Liver (tissue), 3 donors: ENCODE measurements at regions not wholly inside any gene's neighbourhood (a gene's known extent, or its start where the extent isn't known, plus 50 kb on each side); places are given as distances from the start of the nearest gene placed in this dataset.

Source experiments
- CTCF ChIP-seq: fragments of 150-350 bp; IDR thresholded peaks from 2 replicates; pipeline ENCODE4 v1.5.1; 2017; ENCODE audit warnings: improper control_type of control experiment, low read depth, low read length; ENCODE audit not compliant: missing input control
- JUND ChIP-seq, 2 donors: IDR thresholded peaks; 2 replicates each; pipeline ENCODE4 v1.6.1; 2016; ENCODE audit warnings: antibody characterized with exemption in 2 of 2
- MAX ChIP-seq: IDR thresholded peaks from 2 replicates; pipeline ENCODE4 v1.6.1; 2016; ENCODE audit warnings: antibody characterized with exemption
- RAD21 ChIP-seq, 2 donors: IDR thresholded peaks; 2 replicates each; pipeline ENCODE4 v1.6.1; 2016; ENCODE audit warnings: antibody characterized with exemption in 2 of 2, mild to moderate bottlenecking in 2 of 2
- REST ChIP-seq: IDR thresholded peaks from 2 replicates; pipeline ENCODE4 v1.6.1; 2016; ENCODE audit warnings: antibody characterized with exemption, mild to moderate bottlenecking
- SP1 ChIP-seq: IDR thresholded peaks from 2 replicates; pipeline ENCODE4 v1.6.1; 2018; ENCODE audit warnings: antibody characterized with exemption, mild to moderate bottlenecking
- TF ChIP-seq, protein P1 (sequence below): IDR thresholded peaks from 2 replicates; pipeline ENCODE4 v1.6.1; 2016; ENCODE audit warnings: antibody characterized with exemption
- donor health status: healthy.
- donor health status: healthy.

DNA sequence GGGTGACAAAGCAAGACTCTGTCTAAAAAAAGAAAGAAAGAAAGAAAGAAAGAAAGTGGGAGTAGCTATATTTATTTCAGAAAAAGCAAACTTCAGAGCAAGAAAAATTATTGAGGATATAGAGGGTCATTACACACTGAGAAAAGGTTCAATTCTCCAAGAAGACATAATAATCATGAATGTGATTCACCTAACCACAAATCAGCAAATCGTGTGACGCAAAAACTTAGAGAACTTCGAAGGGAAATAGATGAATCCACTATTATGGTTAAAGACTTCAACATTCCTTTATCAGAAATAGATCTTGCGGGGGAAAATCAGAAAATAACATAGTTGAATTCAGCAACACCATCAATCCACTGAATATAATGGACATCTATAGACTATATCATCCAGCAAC lies 219.3 kb upstream of the LDB2 start:
- TF ChIP-seq RAD21 (IDR thresholded peaks at IDR 0.05), result no peak
- no peak for TF ChIP-seq JUND (IDR thresholded peaks at IDR 0.05)
- TF ChIP-seq CTCF, result no peak
- TF ChIP-seq MAX, result no peak
- no peak for TF ChIP-seq REST
- TF ChIP-seq, protein P1, sequence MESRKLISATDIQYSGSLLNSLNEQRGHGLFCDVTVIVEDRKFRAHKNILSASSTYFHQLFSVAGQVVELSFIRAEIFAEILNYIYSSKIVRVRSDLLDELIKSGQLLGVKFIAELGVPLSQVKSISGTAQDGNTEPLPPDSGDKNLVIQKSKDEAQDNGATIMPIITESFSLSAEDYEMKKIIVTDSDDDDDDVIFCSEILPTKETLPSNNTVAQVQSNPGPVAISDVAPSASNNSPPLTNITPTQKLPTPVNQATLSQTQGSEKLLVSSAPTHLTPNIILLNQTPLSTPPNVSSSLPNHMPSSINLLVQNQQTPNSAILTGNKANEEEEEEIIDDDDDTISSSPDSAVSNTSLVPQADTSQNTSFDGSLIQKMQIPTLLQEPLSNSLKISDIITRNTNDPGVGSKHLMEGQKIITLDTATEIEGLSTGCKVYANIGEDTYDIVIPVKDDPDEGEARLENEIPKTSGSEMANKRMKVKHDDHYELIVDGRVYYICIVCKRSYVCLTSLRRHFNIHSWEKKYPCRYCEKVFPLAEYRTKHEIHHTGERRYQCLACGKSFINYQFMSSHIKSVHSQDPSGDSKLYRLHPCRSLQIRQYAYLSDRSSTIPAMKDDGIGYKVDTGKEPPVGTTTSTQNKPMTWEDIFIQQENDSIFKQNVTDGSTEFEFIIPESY, result no peak
- TF ChIP-seq SP1, result no peak
